ENCODE measurements at regions not wholly inside any gene's neighbourhood (a gene's known extent, or its start where the extent isn't known, plus 50 kb on each side); places are given as distances from the start of the nearest gene placed in this dataset.

- no peak for TF ChIP-seq CTCF (conservative IDR thresholded peaks at IDR 0.05; ENCODE audit: low read length)
- TF ChIP-seq EZH2phosphoT487 (IDR thresholded peaks at IDR 0.05; ENCODE audit: borderline replicate concordance, low read depth, low read length), result no peak
Measured at GRCh38 chr4:1487761-1488160, 81.5 kb upstream of the NKX1-1 start.

All from OCI-LY7 (cell line).